ENCODE measurements at regions not wholly inside any gene's neighbourhood (a gene's known extent, or its start where the extent isn't known, plus 50 kb on each side); places are given as distances from the start of the nearest gene placed in this dataset.
A peak's percentile ranks its signal among the peaks of the same experiment; 100 is the strongest.

DNA sequence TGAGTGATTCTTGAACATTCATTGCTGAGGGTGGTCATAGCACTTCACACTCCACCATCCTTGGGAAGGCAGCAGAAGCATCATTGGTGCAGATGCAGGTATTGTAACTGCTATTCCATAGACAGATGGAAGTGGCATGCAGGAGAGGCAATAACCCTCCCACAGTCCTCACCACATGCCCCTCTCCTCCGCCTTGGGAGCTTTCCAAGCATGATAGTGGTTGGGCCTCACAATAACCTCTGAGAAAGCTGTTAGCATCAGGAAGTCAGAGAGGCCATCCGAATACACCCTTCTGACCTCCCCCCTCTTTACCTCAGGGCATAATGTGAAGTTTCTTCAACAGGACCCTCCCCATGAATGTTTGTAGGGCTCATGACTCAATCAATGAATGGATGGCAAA, 177.9 kb downstream of the KATNAL1 start:
- Histone ChIP-seq H3K4me1 (peaks cover 0 to 53% (median 6%) of the 10 kb centered on the region in 3 donors), H3K27ac (no peak overlapping the region), H3K36me3 (no peaks in the 10 kb centered on the region), H3K4me3 (no peak overlapping the region), H3K9me3 (no peaks in the 10 kb centered on the region), H3K27me3 (no peaks in the 10 kb centered on the region)
- TF ChIP-seq EP300 (IDR thresholded peaks at IDR 0.05): no peak
- TF ChIP-seq, protein P1, sequence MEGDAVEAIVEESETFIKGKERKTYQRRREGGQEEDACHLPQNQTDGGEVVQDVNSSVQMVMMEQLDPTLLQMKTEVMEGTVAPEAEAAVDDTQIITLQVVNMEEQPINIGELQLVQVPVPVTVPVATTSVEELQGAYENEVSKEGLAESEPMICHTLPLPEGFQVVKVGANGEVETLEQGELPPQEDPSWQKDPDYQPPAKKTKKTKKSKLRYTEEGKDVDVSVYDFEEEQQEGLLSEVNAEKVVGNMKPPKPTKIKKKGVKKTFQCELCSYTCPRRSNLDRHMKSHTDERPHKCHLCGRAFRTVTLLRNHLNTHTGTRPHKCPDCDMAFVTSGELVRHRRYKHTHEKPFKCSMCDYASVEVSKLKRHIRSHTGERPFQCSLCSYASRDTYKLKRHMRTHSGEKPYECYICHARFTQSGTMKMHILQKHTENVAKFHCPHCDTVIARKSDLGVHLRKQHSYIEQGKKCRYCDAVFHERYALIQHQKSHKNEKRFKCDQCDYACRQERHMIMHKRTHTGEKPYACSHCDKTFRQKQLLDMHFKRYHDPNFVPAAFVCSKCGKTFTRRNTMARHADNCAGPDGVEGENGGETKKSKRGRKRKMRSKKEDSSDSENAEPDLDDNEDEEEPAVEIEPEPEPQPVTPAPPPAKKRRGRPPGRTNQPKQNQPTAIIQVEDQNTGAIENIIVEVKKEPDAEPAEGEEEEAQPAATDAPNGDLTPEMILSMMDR (IDR thresholded peaks at IDR 0.05): no peak
- TF ChIP-seq POLR2AphosphoS5 (IDR thresholded peaks at IDR 0.05): no peak
- no peak for TF ChIP-seq POLR2A (IDR thresholded peaks at IDR 0.05)
- 100% methylated on average over 2 of the region's 2 CpGs for WGBS, 2 donors (ENCODE audit: low coverage in 1 of 2)
- ATAC-seq: no peak

DNA sequence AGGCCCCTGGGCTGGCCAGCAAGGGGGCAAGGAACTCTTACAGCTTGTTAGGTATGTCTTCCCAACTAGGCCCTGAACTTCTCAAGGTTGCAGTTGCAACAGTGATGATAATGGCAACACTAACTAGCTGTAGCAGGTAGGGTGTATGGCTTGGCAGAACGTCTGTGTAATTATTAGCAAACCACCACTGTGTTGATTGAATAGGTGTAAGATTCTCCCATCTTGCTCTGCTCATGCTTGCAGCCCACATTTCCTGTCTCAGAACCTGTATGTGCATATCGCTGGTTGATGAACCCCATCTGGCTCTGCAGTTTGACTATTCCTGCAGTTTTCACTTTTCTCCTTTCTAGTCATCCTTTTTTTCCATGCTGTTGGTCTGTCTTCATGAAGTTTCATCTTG, 178.8 kb downstream of the KATNAL1 start:
- Histone ChIP-seq H3K9me3 (no peaks in the 10 kb centered on the region), H3K4me3 (no peak overlapping the region), H3K27ac (no peak overlapping the region), H3K27me3 (no peaks in the 10 kb centered on the region), H3K36me3 (no peaks in the 10 kb centered on the region), H3K4me1 (peaks cover 0 to 50% (median 6%) of the 10 kb centered on the region in 3 donors)
- no peak for ATAC-seq
- 77 to 93% methylated on average over 2 of the region's 2 CpGs for WGBS, 2 donors (ENCODE audit: low coverage in 1 of 2)
- TF ChIP-seq POLR2AphosphoS5 (IDR thresholded peaks at IDR 0.05): no peak
- TF ChIP-seq, protein P1 (IDR thresholded peaks at IDR 0.05): no peak
- TF ChIP-seq EP300 (IDR thresholded peaks at IDR 0.05): no peak
- TF ChIP-seq POLR2A (IDR thresholded peaks at IDR 0.05): no peak

DNA sequence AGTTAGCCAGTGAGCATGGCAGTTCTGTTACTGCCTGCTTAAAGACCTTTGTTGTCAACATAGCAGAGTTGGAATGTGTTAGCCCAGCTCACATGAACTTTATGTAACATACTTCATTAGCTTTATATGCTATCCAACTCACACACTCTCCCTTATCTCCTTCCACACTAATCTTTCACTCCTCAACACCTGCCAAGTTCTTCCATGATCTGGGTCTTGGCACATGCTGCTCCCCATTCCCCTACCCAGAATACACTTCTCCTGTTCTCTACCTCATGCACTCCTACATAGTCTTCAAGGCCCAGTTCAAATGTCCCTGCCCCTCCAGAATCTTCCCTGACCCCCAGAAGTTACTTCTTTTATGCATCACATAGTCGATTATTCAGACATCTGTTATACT, 179.3 kb downstream of the KATNAL1 start:
- Histone ChIP-seq H3K36me3 (no peaks in the 10 kb centered on the region), H3K27ac (no peak overlapping the region), H3K9me3 (no peaks in the 10 kb centered on the region), H3K4me1 (peaks cover 0 to 45% (median 6%) of the 10 kb centered on the region in 3 donors), H3K27me3 (no peaks in the 10 kb centered on the region), H3K4me3 (no peak overlapping the region)
- 44 to 75% methylated on average over 1 of the region's 1 CpG for WGBS, 2 donors (ENCODE audit: low coverage in 1 of 2)
- no peak for ATAC-seq
- TF ChIP-seq EP300 (IDR thresholded peaks at IDR 0.05) (no peak), POLR2A (IDR thresholded peaks at IDR 0.05) (no peak), POLR2AphosphoS5 (IDR thresholded peaks at IDR 0.05) (no peak)
- TF ChIP-seq, protein P1 (IDR thresholded peaks at IDR 0.05): no peak

DNA sequence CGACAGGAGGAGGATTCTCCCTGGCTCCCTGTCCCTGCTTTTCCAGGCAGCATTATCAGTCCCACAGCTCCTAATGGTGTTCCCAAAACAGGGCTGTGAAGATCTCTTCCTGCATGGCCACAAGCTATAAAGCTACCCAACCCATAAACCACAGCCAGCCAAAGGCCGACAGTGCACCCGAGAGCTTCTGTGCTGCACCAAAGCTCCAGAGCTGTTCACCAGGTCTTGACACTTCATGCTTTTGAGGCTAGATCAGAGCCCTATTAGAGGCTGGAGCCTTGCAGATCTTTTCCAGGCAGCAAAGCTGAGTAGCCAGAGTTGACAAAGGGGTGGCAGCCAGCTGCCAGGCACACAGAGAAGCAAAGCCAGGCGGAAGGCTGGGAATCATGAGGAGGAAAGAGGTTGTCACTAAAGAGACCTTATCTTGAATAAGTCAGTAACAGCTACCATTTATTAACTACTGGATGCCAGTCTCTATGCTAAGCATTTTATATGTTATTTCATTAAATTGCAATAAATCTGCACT, 180.4 kb downstream of the KATNAL1 start:
- Histone ChIP-seq H3K27ac (peak overlapping the region in 2 of 4 donors; percentile 38 to 66), H3K9me3 (no peaks in the 10 kb centered on the region), H3K27me3 (no peaks in the 10 kb centered on the region), H3K4me1 (peaks cover 0 to 35% (median 6%) of the 10 kb centered on the region in 3 donors), H3K36me3 (no peaks in the 10 kb centered on the region), H3K4me3 (no peak overlapping the region)
- TF ChIP-seq POLR2AphosphoS5 (IDR thresholded peaks at IDR 0.05): peak; percentile 11
- no peak for TF ChIP-seq EP300 (IDR thresholded peaks at IDR 0.05)
- TF ChIP-seq, protein P1 (IDR thresholded peaks at IDR 0.05): no peak
- 83 to 90% methylated on average over 2 of the region's 4 CpGs for whole genome bisulfite sequencing, 2 donors (ENCODE audit: low coverage in 1 of 2)
- no peak for ATAC-seq

DNA sequence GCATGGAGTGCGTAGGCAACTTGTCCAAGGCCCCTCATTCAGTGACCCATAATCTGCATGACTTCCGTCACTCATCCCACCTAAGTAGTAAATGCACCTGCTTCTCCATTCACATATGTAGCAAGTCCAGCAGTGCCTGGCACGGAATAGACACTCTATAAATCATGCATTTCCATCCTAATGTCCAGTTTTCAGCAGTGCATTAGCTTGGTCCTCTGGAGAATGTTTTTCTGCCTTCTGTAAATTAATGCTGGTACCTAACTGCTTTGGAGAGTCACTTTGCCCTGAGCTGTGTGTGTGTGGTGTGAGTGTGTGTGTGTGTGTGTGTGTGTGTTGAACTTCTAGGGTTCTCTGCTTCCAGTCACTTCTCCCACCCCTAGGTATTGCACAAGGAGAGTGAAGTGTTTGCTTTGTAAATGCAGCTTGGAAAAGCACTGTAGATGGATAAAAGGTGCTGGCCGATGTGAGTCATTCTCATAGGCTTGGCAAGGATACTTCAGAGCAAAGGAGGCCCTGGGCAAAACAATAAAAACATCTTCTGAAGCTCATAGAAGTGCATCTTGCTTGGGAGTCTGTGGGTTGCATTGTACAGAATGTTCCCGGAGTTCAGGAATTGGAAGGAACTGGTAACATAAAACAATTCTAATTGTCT, 181.8 kb downstream of the KATNAL1 start:
- TF ChIP-seq POLR2AphosphoS5 (IDR thresholded peaks at IDR 0.05) (peak; percentile 90), EP300 (IDR thresholded peaks at IDR 0.05) (no peak), POLR2A (IDR thresholded peaks at IDR 0.05) (no peak)
- peak; percentile 92 for ATAC-seq
- Histone ChIP-seq H3K36me3 (no peaks in the 10 kb centered on the region), H3K4me3 (no peak overlapping the region), H3K9me3 (no peaks in the 10 kb centered on the region), H3K27me3 (no peaks in the 10 kb centered on the region), H3K27ac (peak overlapping the region in 3 of 4 donors; percentile 52 to 68 (median 66)), H3K4me1 (peaks cover 0 to 35% (median 6%) of the 10 kb centered on the region in 3 donors)
- WGBS, 2 donors (ENCODE audit: low coverage in 1 of 2): 13 to 26% methylated on average over 3 to 5 of the region's 5 CpGs
